Activated CD8-positive, alpha-beta memory T cell treated with anti-CD3 and anti-CD28 coated beads for 4 hours (primary cell): ENCODE measurements at regions not wholly inside any gene's neighbourhood (a gene's known extent, or its start where the extent isn't known, plus 50 kb on each side); places are given as distances from the start of the nearest gene placed in this dataset.
"Not testable (repeated sequence)": the region's sequence is repeated elsewhere in the genome, so short reads cannot be mapped to it uniquely, and the experiment has no call there.

Experiments
- DNase-seq, 2 donors: peaks; one replicate each; pipeline ENCODE4 v3.0.0-alpha.2; 2020; ENCODE audit warnings: low read depth in 2 of 2

GRCh38 chr2:173467751-173468150 lies 113.1 kb downstream of the CDCA7 start:
- no peak for DNase-seq

- no peak for DNase-seq
Measured at GRCh38 chr2:173468266-173468793, 113.7 kb downstream of the CDCA7 start.

- no peak for DNase-seq
Measured at GRCh38 chr2:173472112-173472511, 117.4 kb downstream of the CDCA7 start.

- DNase-seq = no peak
Measured at GRCh38 chr2:173483137-173483536, 128.5 kb downstream of the CDCA7 start.

GRCh38 chr2:173488861-173489260 lies 134.2 kb downstream of the CDCA7 start:
- no peak for DNase-seq

GRCh38 chr2:173491418-173491817 lies 136.7 kb downstream of the CDCA7 start:
- DNase-seq = no peak

- DNase-seq = no peak
Measured at GRCh38 chr2:173493874-173494273, 139.2 kb downstream of the CDCA7 start.

GRCh38 chr2:173496746-173497145 lies 142.1 kb downstream of the CDCA7 start:
- no peak for DNase-seq

GRCh38 chr2:173500953-173501352 lies 146.3 kb downstream of the CDCA7 start:
- no peak for DNase-seq

- no peak for DNase-seq
Measured at GRCh38 chr2:173502296-173502695, 147.6 kb downstream of the CDCA7 start.

- DNase-seq = no peak
Measured at GRCh38 chr2:173511357-173511756, 156.7 kb downstream of the CDCA7 start.

- DNase-seq = no peak
Measured at GRCh38 chr2:173511942-173512341, 157.3 kb downstream of the CDCA7 start.

GRCh38 chr2:173513107-173513727 lies 158.5 kb downstream of the CDCA7 start:
- no peak for DNase-seq

GRCh38 chr2:173520918-173521317 lies 166.2 kb downstream of the CDCA7 start:
- no peak for DNase-seq

GRCh38 chr2:173521450-173522192 lies 166.9 kb downstream of the CDCA7 start:
- DNase-seq = no peak

GRCh38 chr2:173523497-173523896 lies 168.8 kb downstream of the CDCA7 start:
- no peak for DNase-seq

GRCh38 chr2:173524256-173524955 lies 169.7 kb downstream of the CDCA7 start:
- DNase-seq = no peak

- DNase-seq = not testable (repeated sequence)
Measured at GRCh38 chr2:173532732-173533531, 178.3 kb downstream of the CDCA7 start.

GRCh38 chr2:173537694-173538093 lies 183.0 kb downstream of the CDCA7 start:
- no peak for DNase-seq

- DNase-seq = no peak
Measured at GRCh38 chr2:173539615-173540014, 184.9 kb downstream of the CDCA7 start.

GRCh38 chr2:173544641-173545363 lies 190.1 kb downstream of the CDCA7 start:
- DNase-seq = no peak
